CD4-positive, alpha-beta T cell (primary cell): ENCODE measurements at regions not wholly inside any gene's neighbourhood (a gene's known extent, or its start where the extent isn't known, plus 50 kb on each side); places are given as distances from the start of the nearest gene placed in this dataset.

Experiments
- ATAC-seq: fragments of 200-7000 bp; cut with Tn5 transposase; one replicate; pipeline ENCODE4 v1.10.0; 2022; ENCODE audit warnings: mild to moderate bottlenecking; ENCODE audit not compliant: poor library complexity
- CTCF ChIA-PET: fragments of 350-600 bp; sonication (Branson Sonifier 250); formaldehyde crosslinking; loops from one replicate; lab custom pipeline; 2021; ENCODE audit warnings: antibody characterized with exemption, inconsistent platforms; lab: Charles Lee
- POLR2A ChIA-PET: fragments of 350-600 bp; sonication (Branson Sonifier 250); formaldehyde crosslinking; loops from one replicate; lab custom pipeline; 2021; ENCODE audit warnings: antibody characterized with exemption, inconsistent platforms; lab: Charles Lee
- DNase-seq, 14 experiments: peaks; one replicate each; pipeline ENCODE4 v3.0.0-alpha.2; 2013 to 2020; ENCODE audit warnings: mixed read lengths in 2 of 14
- H3K27ac ChIP-seq, 2 donors: one replicate each; pipeline versions ENCODE4 v1.5.1 to v1.7.0; 2013; ENCODE audit warnings: low read length in 2 of 2, low read depth in 1 of 2, mild to moderate bottlenecking in 1 of 2
- H3K27me3 ChIP-seq, 2 experiments: 1 replicate in 1 of 2; 2 replicates in 1 of 2; pipeline versions ENCODE4 v1.6.1 to v1.7.0; 2013; ENCODE audit warnings: low read length in 2 of 2, control low read depth in 1 of 2, mild to moderate bottlenecking in 1 of 2, moderate library complexity in 1 of 2; ENCODE audit not compliant: insufficient read depth in 2 of 2, control insufficient read depth in 1 of 2
- H3K36me3 ChIP-seq: one replicate; pipeline ENCODE4 v1.6.1; 2013; ENCODE audit warnings: low read length, control low read depth; ENCODE audit not compliant: insufficient read depth
- H3K4me1 ChIP-seq: one replicate; pipeline ENCODE4 v1.6.1; 2013; ENCODE audit warnings: low read length, control low read depth; ENCODE audit not compliant: insufficient read depth
- H3K4me3 ChIP-seq: one replicate; pipeline ENCODE4 v1.5.1; 2013; ENCODE audit warnings: mild to moderate bottlenecking, low read length, moderate library complexity
- H3K9me3 ChIP-seq, 2 experiments: 1 replicate in 1 of 2; 2 replicates in 1 of 2; pipeline versions ENCODE4 v1.6.1 to v1.7.0; 2013; ENCODE audit warnings: low read length in 2 of 2, mild to moderate bottlenecking in 2 of 2, control low read depth in 1 of 2, moderate library complexity in 1 of 2; ENCODE audit not compliant: control insufficient read depth in 1 of 2, insufficient read depth in 1 of 2
- H3K27ac Mint-ChIP-seq: one replicate; pipeline ENCODE4 v1.8.0; 2020; ENCODE audit warnings: mixed read lengths
- H3K27me3 Mint-ChIP-seq: one replicate; pipeline ENCODE4 v1.8.0; 2021; ENCODE audit warnings: mixed read lengths
- H3K36me3 Mint-ChIP-seq: one replicate; pipeline ENCODE4 v1.8.0; 2021; ENCODE audit warnings: low read depth, mixed read lengths
- H3K4me1 Mint-ChIP-seq: one replicate; pipeline ENCODE4 v1.8.0; 2021; ENCODE audit warnings: low read depth, mixed read lengths
- H3K4me3 Mint-ChIP-seq: one replicate; pipeline ENCODE4 v1.8.0; 2020; ENCODE audit warnings: mild to moderate bottlenecking, mixed read lengths
- H3K9me3 Mint-ChIP-seq: one replicate; pipeline ENCODE4 v1.8.0; 2020; ENCODE audit warnings: mixed read lengths
- intact Hi-C, 2 experiments: fragments of 100-400 bp; cut with DNase I in 1 of 2; cut with micrococcal nuclease in 1 of 2; formaldehyde crosslinking; loops; one replicate each; pipeline versions ENCODE4 v1.15.1 to v1.9.0; 2023 to 2025; cut with DNase I, micrococcal nuclease
- TF ChIP-seq, protein P1 (sequence below): fragments of 200-600 bp; IDR thresholded peaks from one replicate; pipeline ENCODE4 v1.8.0; 2022; ENCODE audit warnings: antibody characterized with exemption, mild to moderate bottlenecking

DNA sequence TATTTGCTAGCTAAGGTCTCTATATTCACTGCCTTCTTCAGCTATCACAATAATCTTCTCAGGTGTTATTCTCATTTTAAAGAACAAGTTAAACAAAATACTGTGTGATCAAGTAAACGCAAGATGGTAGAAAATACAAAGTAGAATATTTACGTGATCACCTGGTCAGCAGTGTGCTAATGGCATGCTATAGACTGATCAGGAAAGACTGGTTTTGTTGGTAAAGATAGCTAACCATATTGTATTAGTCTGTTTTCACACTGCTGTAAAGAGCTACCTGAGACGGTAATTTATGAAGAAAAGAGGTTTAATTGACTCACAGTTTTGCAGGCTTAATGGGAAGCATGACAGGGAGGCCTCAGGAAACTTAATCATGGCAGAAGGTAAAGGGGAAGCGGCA is 50.4 kb downstream of the ZBTB38 start:
- no peak for DNase-seq
- TF ChIP-seq, protein P1, sequence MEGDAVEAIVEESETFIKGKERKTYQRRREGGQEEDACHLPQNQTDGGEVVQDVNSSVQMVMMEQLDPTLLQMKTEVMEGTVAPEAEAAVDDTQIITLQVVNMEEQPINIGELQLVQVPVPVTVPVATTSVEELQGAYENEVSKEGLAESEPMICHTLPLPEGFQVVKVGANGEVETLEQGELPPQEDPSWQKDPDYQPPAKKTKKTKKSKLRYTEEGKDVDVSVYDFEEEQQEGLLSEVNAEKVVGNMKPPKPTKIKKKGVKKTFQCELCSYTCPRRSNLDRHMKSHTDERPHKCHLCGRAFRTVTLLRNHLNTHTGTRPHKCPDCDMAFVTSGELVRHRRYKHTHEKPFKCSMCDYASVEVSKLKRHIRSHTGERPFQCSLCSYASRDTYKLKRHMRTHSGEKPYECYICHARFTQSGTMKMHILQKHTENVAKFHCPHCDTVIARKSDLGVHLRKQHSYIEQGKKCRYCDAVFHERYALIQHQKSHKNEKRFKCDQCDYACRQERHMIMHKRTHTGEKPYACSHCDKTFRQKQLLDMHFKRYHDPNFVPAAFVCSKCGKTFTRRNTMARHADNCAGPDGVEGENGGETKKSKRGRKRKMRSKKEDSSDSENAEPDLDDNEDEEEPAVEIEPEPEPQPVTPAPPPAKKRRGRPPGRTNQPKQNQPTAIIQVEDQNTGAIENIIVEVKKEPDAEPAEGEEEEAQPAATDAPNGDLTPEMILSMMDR = no peak
- ATAC-seq = no peak
- no peaks in the 10 kb centered on the region for H3K27me3 ChIP-seq
- H3K36me3 ChIP-seq = peaks cover 43% of the 10 kb centered on the region
- Mint-ChIP-seq H3K4me3 (no peak overlapping the region), H3K27ac (peak overlapping the region; percentile 32), H3K36me3 (peaks cover 60% of the 10 kb centered on the region), H3K9me3 (no peaks in the 10 kb centered on the region), H3K4me1 (peaks cover 74% of the 10 kb centered on the region), H3K27me3 (no peaks in the 10 kb centered on the region)
- no peak overlapping the region for H3K27ac ChIP-seq
- no peaks in the 10 kb centered on the region for H3K9me3 ChIP-seq
- H3K4me1 ChIP-seq = peaks cover 33% of the 10 kb centered on the region
- intact Hi-C loops = no loop called here
- POLR2A ChIA-PET = interaction anchor here (1.5 kb wide), 1 partner anchor 21 kb away, joined by 3 read pairs; no protein-coding TSS in a partner anchor
- H3K4me3 ChIP-seq = no peak overlapping the region
- CTCF ChIA-PET = no interaction called here

DNA sequence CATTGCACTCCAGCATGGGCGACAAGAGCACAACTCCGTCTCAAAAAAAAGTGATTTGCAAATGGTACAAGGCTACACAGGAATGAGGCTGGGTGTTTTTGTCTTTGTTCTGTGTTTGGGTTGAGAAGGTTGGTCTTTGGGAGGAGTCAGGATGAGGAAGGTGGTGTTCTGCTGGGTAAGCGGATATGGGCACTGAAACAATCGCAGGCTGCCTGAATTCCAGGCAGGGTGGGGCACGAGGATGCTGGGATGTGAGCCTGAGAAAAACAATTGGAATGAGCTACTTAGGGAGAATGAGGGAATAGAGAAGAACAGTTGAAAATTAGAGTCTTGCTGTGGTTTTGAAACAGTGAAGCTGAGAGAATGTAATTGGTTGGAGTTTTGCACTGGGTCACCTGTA is 51.6 kb downstream of the ZBTB38 start:
- intact Hi-C loops = loop anchor here in 1 of 2 experiments (2.0 kb wide), 1 partner anchor 17 kb away; no protein-coding TSS in a partner anchor
- no peaks in the 10 kb centered on the region for H3K27me3 ChIP-seq
- Mint-ChIP-seq H3K4me1 (peaks cover 62% of the 10 kb centered on the region), H3K4me3 (no peak overlapping the region), H3K9me3 (no peaks in the 10 kb centered on the region), H3K27ac (no peak overlapping the region), H3K27me3 (no peaks in the 10 kb centered on the region), H3K36me3 (peaks cover 53% of the 10 kb centered on the region)
- DNase-seq = no peak
- no peaks in the 10 kb centered on the region for H3K9me3 ChIP-seq
- H3K27ac ChIP-seq = no peak overlapping the region
- H3K36me3 ChIP-seq = peaks cover 36% of the 10 kb centered on the region
- ATAC-seq = no peak
- POLR2A ChIA-PET = interaction anchor here (1.4 to 1.7 kb wide), 3 partner anchors 8 to 20 kb away, joined by 3 to 6 read pairs (median 3); no protein-coding TSS in a partner anchor
- TF ChIP-seq, protein P1 = no peak
- CTCF ChIA-PET = interaction anchor here (0.8 kb wide), 1 partner anchor 116 kb away, joined by 3 read pairs; no protein-coding TSS in a partner anchor
- no peak overlapping the region for H3K4me3 ChIP-seq
- peaks cover 26% of the 10 kb centered on the region for H3K4me1 ChIP-seq

DNA sequence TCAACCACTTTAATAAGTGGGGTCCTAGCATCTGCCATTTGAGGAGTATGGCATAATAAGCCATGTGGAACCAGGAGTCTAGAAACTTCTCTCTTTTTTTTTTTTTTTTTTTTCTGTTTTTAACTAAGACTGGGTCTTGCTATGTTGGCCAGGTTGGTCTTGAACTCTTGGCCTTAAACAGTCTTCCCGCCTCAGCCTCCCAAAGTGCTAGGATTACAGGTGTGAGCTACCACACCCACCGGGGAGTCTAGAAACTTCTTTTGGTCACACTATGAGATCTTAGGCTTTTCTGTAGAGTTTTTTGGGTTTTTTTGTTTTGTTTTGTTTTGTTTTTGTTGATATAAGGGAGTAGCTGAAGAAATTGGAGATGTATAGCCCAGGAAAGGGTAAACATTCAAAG is 52.9 kb downstream of the ZBTB38 start:
- Mint-ChIP-seq H3K27ac (no peak overlapping the region), H3K9me3 (no peaks in the 10 kb centered on the region), H3K27me3 (no peaks in the 10 kb centered on the region), H3K4me3 (no peak overlapping the region), H3K36me3 (peaks cover 54% of the 10 kb centered on the region), H3K4me1 (peaks cover 61% of the 10 kb centered on the region)
- Histone ChIP-seq H3K27me3 (no peaks in the 10 kb centered on the region), H3K4me1 (peaks cover 26% of the 10 kb centered on the region), H3K36me3 (peaks cover 30% of the 10 kb centered on the region), H3K27ac (no peak overlapping the region), H3K9me3 (no peaks in the 10 kb centered on the region), H3K4me3 (no peak overlapping the region)
- TF ChIP-seq, protein P1 = no peak
- no peak for DNase-seq
- ChIA-PET POLR2A (interaction anchor here (1.7 kb wide), 1 partner anchor 9 kb away, joined by 6 read pairs; no protein-coding TSS in a partner anchor), CTCF (interaction anchor here (2.1 kb wide), 1 partner anchor 19 kb away, joined by 6 read pairs; no protein-coding TSS in a partner anchor)
- intact Hi-C loops = loop anchor here in 1 of 2 experiments (2.0 kb wide), 1 partner anchor 16 kb away; no protein-coding TSS in a partner anchor
- ATAC-seq = no peak
